NCI-H2227 treated with DMSO at 0.1 percent for 48 hours (cell line): ENCODE measurements at regions not wholly inside any gene's neighbourhood (a gene's known extent, or its start where the extent isn't known, plus 50 kb on each side); places are given as distances from the start of the nearest gene placed in this dataset.

ENCODE experiments used
- DNase-seq: peaks from one replicate; lab custom pipeline; 2025; lab: John Stamatoyannopoulos, UW

- DNase-seq = no peak
Observed at GRCh38 chr18:77985526-77986281, 736.1 kb downstream of the GALR1 start.

- no peak for DNase-seq
Observed at GRCh38 chr18:77990131-77990530, 740.5 kb downstream of the GALR1 start.

- no peak for DNase-seq
Observed at GRCh38 chr18:77990901-77991300, 741.3 kb downstream of the GALR1 start.

- DNase-seq = no peak
Observed at GRCh38 chr18:77992057-77992456, 742.4 kb downstream of the GALR1 start.

- DNase-seq = no peak
Observed at GRCh38 chr18:77993188-77993981, 743.7 kb downstream of the GALR1 start.

- DNase-seq = no peak
Observed at GRCh38 chr18:77995593-77995992, 745.9 kb downstream of the GALR1 start.

GRCh38 chr18:77996737-77997136 is 747.1 kb downstream of the GALR1 start:
- no peak for DNase-seq

GRCh38 chr18:78001811-78002210 is 752.2 kb downstream of the GALR1 start:
- DNase-seq = no peak

- no peak for DNase-seq
Observed at GRCh38 chr18:78006006-78006773, 756.5 kb downstream of the GALR1 start.

GRCh38 chr18:78006774-78007260 is 757.2 kb downstream of the GALR1 start:
- DNase-seq = no peak

- DNase-seq = no peak
Observed at GRCh38 chr18:78010363-78010762, 760.7 kb downstream of the GALR1 start.

GRCh38 chr18:78017869-78018268 is 768.2 kb downstream of the GALR1 start:
- no peak for DNase-seq

- no peak for DNase-seq
Observed at GRCh38 chr18:78021196-78021595, 771.5 kb downstream of the GALR1 start.

- no peak for DNase-seq
Observed at GRCh38 chr18:78031589-78031988, 781.9 kb downstream of the GALR1 start.

GRCh38 chr18:78031991-78032390 is 782.3 kb downstream of the GALR1 start:
- DNase-seq = no peak

- DNase-seq = no peak
Observed at GRCh38 chr18:78032574-78032973, 782.9 kb downstream of the GALR1 start.

GRCh38 chr18:78034755-78035154 is 785.1 kb downstream of the GALR1 start:
- DNase-seq = no peak

- DNase-seq = no peak
Observed at GRCh38 chr18:78041218-78041617, 791.6 kb downstream of the GALR1 start.

- DNase-seq = no peak
Observed at GRCh38 chr18:78046631-78047030, 797.0 kb downstream of the GALR1 start.

- no peak for DNase-seq
Observed at GRCh38 chr18:78049281-78049680, 799.6 kb downstream of the GALR1 start.

- DNase-seq = no peak
Observed at GRCh38 chr18:78054801-78055200, 805.2 kb downstream of the GALR1 start.

GRCh38 chr18:78056011-78056410 is 806.4 kb downstream of the GALR1 start:
- no peak for DNase-seq
